GM12878 (cell line): ENCODE measurements at regions not wholly inside any gene's neighbourhood (a gene's known extent, or its start where the extent isn't known, plus 50 kb on each side); places are given as distances from the start of the nearest gene placed in this dataset.

Experiments used
- ATAC-seq: fragments of 200-7000 bp; cut with Tn5 transposase; 3 replicates; pipeline ENCODE4 v1.9.1; 2020; ENCODE audit warnings: mild to moderate bottlenecking, moderate library complexity
- BruUV-seq: library from RNA; stranded (reverse); fragments of 400-500 nt; replicated peaks from 2 replicates; lab custom pipeline; 2021; lab: Mats Ljungman, UMichigan
- CTCF ChIA-PET: fragments of 300-600 bp; sonication (Branson Sonifier 250); formaldehyde crosslinking; extraction: SDS; loops from one replicate; lab custom pipeline; 2021; ENCODE audit warnings: inconsistent platforms; lab: Yijun Ruan, JAX
- POLR2A ChIA-PET: fragments of 350-600 bp; formaldehyde crosslinking; extraction: SDS; loops from one replicate; lab custom pipeline; 2021; ENCODE audit warnings: inconsistent platforms; lab: Charles Lee
- RAD21 ChIA-PET: fragments of 300-600 bp; sonication (Branson Sonifier 250); formaldehyde crosslinking; loops from one replicate; lab custom pipeline; 2023; ENCODE audit warnings: antibody characterized with exemption; ENCODE audit not compliant: unreplicated experiment; lab: Charles Lee
- SMC1A ChIA-PET: fragments of 300-600 bp; sonication (Branson Sonifier 250); formaldehyde crosslinking; loops from one replicate; lab custom pipeline; 2023; ENCODE audit not compliant: unreplicated experiment, uncharacterized antibody; lab: Charles Lee
- DNase-seq: peaks from one replicate; pipeline ENCODE4 v3.0.0-alpha.2; 2011; ENCODE audit warnings: low read depth, low spot score
- FAIRE-seq: peaks from 3 replicates; lab custom pipeline; 2011; peaks lifted over from hg19 to GRCh38; lab: Jason Lieb, UNC
- H2AFZ ChIP-seq: 2 replicates; pipeline ENCODE4 v1.6.0; 2011; ENCODE audit warnings: low read depth, low read length, control low read depth; ENCODE audit not compliant: control insufficient read depth
- H3K27ac ChIP-seq: 2 replicates; pipeline ENCODE4 v1.5.1; 2011; ENCODE audit warnings: control low read depth; ENCODE audit not compliant: control insufficient read depth, insufficient read depth
- H3K27me3 ChIP-seq, 2 experiments: replicated peaks in 1 of 2; 2 replicates each; pipeline versions ENCODE4 v1.6.0 to v1.6.1; 2011; ENCODE audit warnings: low read length in 1 of 2; ENCODE audit not compliant: control insufficient read depth in 2 of 2, insufficient read depth in 2 of 2
- H3K36me3 ChIP-seq, 2 experiments: 2 replicates each; pipeline ENCODE4 v1.5.1; 2011; ENCODE audit warnings: low read length in 1 of 2; ENCODE audit not compliant: control insufficient read depth in 2 of 2, insufficient read depth in 2 of 2
- H3K4me1 ChIP-seq: 2 replicates; pipeline ENCODE4 v1.6.1; 2011; ENCODE audit warnings: mild to moderate bottlenecking, low read length, moderate library complexity, mixed read lengths; ENCODE audit not compliant: control insufficient read depth, insufficient read depth
- H3K4me2 ChIP-seq: 2 replicates; pipeline ENCODE4 v1.6.0; 2011; ENCODE audit warnings: control low read depth; ENCODE audit not compliant: control insufficient read depth, insufficient read depth
- H3K4me3 ChIP-seq: fragments of 200-600 bp; sonication (generic); 2 replicates; pipeline ENCODE4 v1.5.1; 2016
- H3K79me2 ChIP-seq: 2 replicates; pipeline ENCODE4 v1.6.0; 2011; ENCODE audit warnings: low read length; ENCODE audit not compliant: control insufficient read depth, insufficient read depth
- H3K9ac ChIP-seq: 2 replicates; pipeline ENCODE4 v1.8.0; 2011; ENCODE audit warnings: low read length, control low read depth, mixed read lengths; ENCODE audit not compliant: control insufficient read depth, insufficient read depth
- H3K9me3 ChIP-seq: replicated peaks from 3 replicates; pipeline ENCODE4 v1.5.1; 2011; ENCODE audit warnings: mild to moderate bottlenecking, low read length; ENCODE audit not compliant: control insufficient read depth, insufficient read depth
- H4K20me1 ChIP-seq: 2 replicates; pipeline ENCODE4 v1.6.0; 2011; ENCODE audit not compliant: control insufficient read depth, insufficient read depth
- BRCA1 ChIP-seq: IDR thresholded peaks from 2 replicates; pipeline ENCODE4 v1.6.1; 2011; ENCODE audit warnings: low read depth, low read length, improper control_type of control experiment
- EED ChIP-seq: sonication (generic); IDR thresholded peaks from 2 replicates; pipeline ENCODE4 v1.6.1; 2016; ENCODE audit warnings: antibody characterized with exemption, low read depth
- KAT2A ChIP-seq: conservative IDR thresholded peaks from 2 replicates; pipeline ENCODE4 v1.6.1; 2011; ENCODE audit warnings: low read depth, low read length; ENCODE audit not compliant: control insufficient read depth
- MYC ChIP-seq: IDR thresholded peaks from 2 replicates; pipeline ENCODE4 v1.6.1; 2011; ENCODE audit warnings: mild to moderate bottlenecking, low read length, moderate library complexity, inconsistent platforms; ENCODE audit not compliant: insufficient read depth, insufficient replicate concordance, insufficient read length, severe bottlenecking
- NBN ChIP-seq: fragments of 450-650 bp; IDR thresholded peaks from 2 replicates; pipeline ENCODE4 v1.6.1; 2016
- NFIC ChIP-seq: IDR thresholded peaks from 2 replicates; pipeline ENCODE4 v1.6.1; 2012; ENCODE audit warnings: low read depth, mild to moderate bottlenecking, inconsistent platforms, low read length, moderate library complexity
- NRF1 ChIP-seq: conservative IDR thresholded peaks from 2 replicates; pipeline ENCODE4 v1.6.1; 2011; ENCODE audit warnings: mild to moderate bottlenecking, low read depth, low read length, improper control_type of control experiment
- PAX8 ChIP-seq: fragments of 450-650 bp; IDR thresholded peaks from 2 replicates; pipeline ENCODE4 v1.6.1; 2017; ENCODE audit warnings: mild to moderate bottlenecking, moderate library complexity
- PML ChIP-seq: IDR thresholded peaks from 2 replicates; pipeline ENCODE4 v1.6.1; 2012; ENCODE audit warnings: low read length, inconsistent platforms
- PRDM15 ChIP-seq: fragments of 450-650 bp; formaldehyde crosslinking; IDR thresholded peaks from 2 replicates; pipeline ENCODE4 v1.4.0; 2020; ENCODE audit warnings: mild to moderate bottlenecking, moderate library complexity
- RELA ChIP-seq: fragments of 450-650 bp; IDR thresholded peaks from 2 replicates; pipeline ENCODE4 v1.8.0; 2014; ENCODE audit warnings: borderline replicate concordance; ENCODE audit not compliant: partially characterized antibody
- RELB ChIP-seq: fragments of 450-650 bp; IDR thresholded peaks from 2 replicates; pipeline ENCODE4 v1.6.1; 2017; ENCODE audit warnings: low read depth, mild to moderate bottlenecking, moderate library complexity
- RUNX3 ChIP-seq: IDR thresholded peaks from 2 replicates; pipeline ENCODE4 v1.6.1; 2012; ENCODE audit warnings: low read length, inconsistent platforms
- SPI1 ChIP-seq: IDR thresholded peaks from 2 replicates; pipeline ENCODE4 v1.6.1; 2011; ENCODE audit warnings: low read depth, mild to moderate bottlenecking, low read length, moderate library complexity, borderline replicate concordance; ENCODE audit not compliant: insufficient read depth
- ZNF207 ChIP-seq: fragments of 450-650 bp; IDR thresholded peaks from 2 replicates; pipeline ENCODE4 v1.6.1; 2014; ENCODE audit warnings: antibody characterized with exemption, mild to moderate bottlenecking, borderline replicate concordance
- ZNF24 ChIP-seq: fragments of 450-650 bp; IDR thresholded peaks from 2 replicates; pipeline ENCODE4 v1.6.1; 2017; ENCODE audit warnings: antibody characterized with exemption, mild to moderate bottlenecking
- ZNF687 ChIP-seq: fragments of 450-650 bp; IDR thresholded peaks from 2 replicates; pipeline ENCODE4 v1.6.1; 2017; ENCODE audit warnings: mild to moderate bottlenecking, moderate library complexity
- WGBS: methylation state at CpG from one replicate; pipeline ENCODE4 v1.1.6; 2016; ENCODE audit warnings: low lambda C conversion rate; ENCODE audit not compliant: insufficient replicate concordance, insufficient coverage; ENCODE audit errors: missing lambda C conversion rate; 5-methylcytosine and 5-hydroxymethylcytosine counted together
- in situ Hi-C: fragments of 300-500 bp; cut with MboI; formaldehyde crosslinking; loops from 9 replicates; pipeline ENCODE4 v1.14.3; 2018; ENCODE audit warnings: mixed read lengths
- intact Hi-C: fragments of 100-400 bp; cut with micrococcal nuclease; formaldehyde crosslinking; loops from one replicate; pipeline ENCODE4 v1.14.2; 2022; ENCODE audit not compliant: unreplicated experiment

GRCh38 chr7:12069757-12070156 lies 141.3 kb upstream of the TMEM106B start:
- no peak for ATAC-seq
- RAD21 ChIA-PET: interaction anchor here (0.7 kb wide), 1 partner anchor 248 kb away, joined by 3 read pairs; no protein-coding TSS in a partner anchor
- H3K36me3 ChIP-seq: no peaks in the 10 kb centered on the region
- TF ChIP-seq NBN (no peak), SPI1 (no peak), ZNF687 (no peak), NRF1 (no peak), PRDM15 (CRISPR knock-in tag) (no peak), ZNF24 (no peak), RELB (no peak), NFIC (no peak), ZNF207 (no peak), BRCA1 (no peak), MYC (no peak), EED (no peak), RUNX3 (no peak), RELA (no peak), PAX8 (no peak), KAT2A (no peak), PML (no peak)
- TF ChIP-seq, all 136 proteins: peak for 0
- H3K27ac ChIP-seq: no peak overlapping the region
- ChIA-PET CTCF (interaction anchor here (0.8 to 1.9 kb wide), 2 partner anchors 70 to 252 kb away, joined by 3 to 7 read pairs; no protein-coding TSS in a partner anchor), POLR2A (no interaction called here), SMC1A (interaction anchor here (1.3 kb wide), 1 partner anchor 253 kb away, joined by 4 read pairs; no protein-coding TSS in a partner anchor)
- no peaks in the 10 kb centered on the region for H3K79me2 ChIP-seq
- no peaks in the 10 kb centered on the region for H3K4me1 ChIP-seq
- H3K27me3 ChIP-seq: no peaks in the 10 kb centered on the region
- no peaks in the 10 kb centered on the region for H4K20me1 ChIP-seq
- WGBS: 90% methylated on average over 1 of the region's 1 CpG
- H3K9ac ChIP-seq: no peak overlapping the region
- no peak overlapping the region for H3K4me2 ChIP-seq
- no TSS peak for BruUV-seq
- FAIRE-seq: no peak
- H2AFZ ChIP-seq: no peak overlapping the region
- intact Hi-C loops: no loop called here
- no peaks in the 10 kb centered on the region for H3K9me3 ChIP-seq
- H3K4me3 ChIP-seq: no peak overlapping the region
- no peak for DNase-seq
- in situ Hi-C loops: loop anchor here (5.0 to 25.0 kb wide), 2 partner anchors 253 to 418 kb away; no protein-coding TSS in a partner anchor
